VCaP (cell line): ENCODE measurements at regions not wholly inside any gene's neighbourhood (a gene's known extent, or its start where the extent isn't known, plus 50 kb on each side); places are given as distances from the start of the nearest gene placed in this dataset.
"Not testable (repeated sequence)": the region's sequence is repeated elsewhere in the genome, so short reads cannot be mapped to it uniquely, and the experiment has no call there.

Experiments
- H3K27ac ChIP-seq: fragments of 450-650 bp; 2 replicates; pipeline ENCODE4 v1.5.1; 2017
- CTCF ChIP-seq: fragments of 450-650 bp; conservative IDR thresholded peaks from 2 replicates; pipeline ENCODE4 v1.5.1; 2017; ENCODE audit warnings: mild to moderate bottlenecking, moderate library complexity

GRCh38 chr4:187000281-187000680 lies 276.6 kb upstream of the FAT1 start:
- no peak for TF ChIP-seq CTCF
- H3K27ac ChIP-seq: no peak overlapping the region

GRCh38 chr4:187002133-187002532 lies 278.5 kb upstream of the FAT1 start:
- H3K27ac ChIP-seq: not testable (repeated sequence)

GRCh38 chr4:187004628-187005027 lies 281.0 kb upstream of the FAT1 start:
- H3K27ac ChIP-seq: no peak overlapping the region

GRCh38 chr4:187006189-187006618 lies 282.5 kb upstream of the FAT1 start:
- TF ChIP-seq CTCF: no peak

More at GRCh38 chr4:187004628-187005027, 281.0 kb upstream of the FAT1 start:
- no peak for TF ChIP-seq CTCF

GRCh38 chr4:187010052-187010451 lies 286.4 kb upstream of the FAT1 start:
- H3K27ac ChIP-seq: no peak overlapping the region
- TF ChIP-seq CTCF: no peak

More at GRCh38 chr4:187006189-187006618, 282.5 kb upstream of the FAT1 start:
- H3K27ac ChIP-seq: no peak overlapping the region

GRCh38 chr4:187016101-187016500 lies 292.4 kb upstream of the FAT1 start:
- H3K27ac ChIP-seq: no peak overlapping the region
- TF ChIP-seq CTCF: no peak

- H3K27ac ChIP-seq: no peak overlapping the region
- no peak for TF ChIP-seq CTCF
Measured at GRCh38 chr4:187017147-187017546, 293.5 kb upstream of the FAT1 start.

- no peak for TF ChIP-seq CTCF
- H3K27ac ChIP-seq: peak overlapping the region; percentile 27; the same call in 1 of the 2 replicates
Measured at GRCh38 chr4:187019896-187020295, 296.2 kb upstream of the FAT1 start.
